ENCODE measurements at regions not wholly inside any gene's neighbourhood (a gene's known extent, or its start where the extent isn't known, plus 50 kb on each side); places are given as distances from the start of the nearest gene placed in this dataset.

- Histone ChIP-seq H3K79me2 (ENCODE audit: low read depth) (no peaks in the 10 kb centered on the region), H3K9me3 (ENCODE audit: low read depth) (no peaks in the 10 kb centered on the region), H3K4me1 (no peaks in the 10 kb centered on the region), H2AFZ (replicated peaks) (no peak overlapping the region), H3K4me3 (no peak overlapping the region), H3K36me3 (no peaks in the 10 kb centered on the region), H3K27me3 (no peaks in the 10 kb centered on the region), H4K20me1 (ENCODE audit: low read depth) (no peaks in the 10 kb centered on the region), H3F3A (ENCODE audit: low read depth) (no peaks in the 10 kb centered on the region), H3K4me2 (no peak overlapping the region), H3K27ac (no peak overlapping the region), H3K9ac (no peak overlapping the region)
- Mint-ChIP-seq H3K36me3 (no peaks in the 10 kb centered on the region), H3K9me3 (no peaks in the 10 kb centered on the region), H3K4me1 (no peaks in the 10 kb centered on the region), H3K27ac (no peak overlapping the region), H3K27me3 (ENCODE audit: insufficient read depth, low read depth) (peaks cover 2% of the 10 kb centered on the region), H3K4me3 (no peak overlapping the region)
- DNase-seq (ENCODE audit: low spot score) = no peak
- TF ChIP-seq, protein P1, sequence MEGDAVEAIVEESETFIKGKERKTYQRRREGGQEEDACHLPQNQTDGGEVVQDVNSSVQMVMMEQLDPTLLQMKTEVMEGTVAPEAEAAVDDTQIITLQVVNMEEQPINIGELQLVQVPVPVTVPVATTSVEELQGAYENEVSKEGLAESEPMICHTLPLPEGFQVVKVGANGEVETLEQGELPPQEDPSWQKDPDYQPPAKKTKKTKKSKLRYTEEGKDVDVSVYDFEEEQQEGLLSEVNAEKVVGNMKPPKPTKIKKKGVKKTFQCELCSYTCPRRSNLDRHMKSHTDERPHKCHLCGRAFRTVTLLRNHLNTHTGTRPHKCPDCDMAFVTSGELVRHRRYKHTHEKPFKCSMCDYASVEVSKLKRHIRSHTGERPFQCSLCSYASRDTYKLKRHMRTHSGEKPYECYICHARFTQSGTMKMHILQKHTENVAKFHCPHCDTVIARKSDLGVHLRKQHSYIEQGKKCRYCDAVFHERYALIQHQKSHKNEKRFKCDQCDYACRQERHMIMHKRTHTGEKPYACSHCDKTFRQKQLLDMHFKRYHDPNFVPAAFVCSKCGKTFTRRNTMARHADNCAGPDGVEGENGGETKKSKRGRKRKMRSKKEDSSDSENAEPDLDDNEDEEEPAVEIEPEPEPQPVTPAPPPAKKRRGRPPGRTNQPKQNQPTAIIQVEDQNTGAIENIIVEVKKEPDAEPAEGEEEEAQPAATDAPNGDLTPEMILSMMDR (IDR thresholded peaks at IDR 0.05) = no peak
- TF ChIP-seq EZH2phosphoT487 (IDR thresholded peaks at IDR 0.05) (no peak), EZH2 (IDR thresholded peaks at IDR 0.05) (no peak)
Measured at GRCh38 chr11:134696455-134696854, 284.4 kb upstream of the B3GAT1 start.

DNA sequence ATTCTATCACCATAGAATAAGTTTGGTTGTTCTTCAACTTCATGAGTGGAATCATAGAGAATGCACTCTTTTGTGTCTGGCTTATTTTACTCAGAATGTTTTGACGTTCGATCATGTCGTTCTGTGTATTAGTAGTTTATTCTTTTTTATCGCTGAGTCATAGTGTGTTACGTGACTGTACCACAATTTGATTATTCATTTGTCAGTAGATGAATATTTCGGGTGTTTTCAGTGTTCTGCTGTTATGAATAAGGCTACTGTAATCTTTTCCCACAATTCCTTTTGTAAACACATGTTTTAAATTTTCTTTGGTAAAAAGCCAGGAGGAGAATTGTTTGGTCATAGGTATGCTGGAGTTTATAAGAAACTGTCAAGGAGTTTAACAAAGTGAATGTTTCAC is 279.9 kb upstream of the B3GAT1 start:
- Mint-ChIP-seq H3K4me3 (no peak overlapping the region), H3K27me3 (ENCODE audit: insufficient read depth, low read depth) (no peaks in the 10 kb centered on the region), H3K4me1 (no peaks in the 10 kb centered on the region), H3K36me3 (no peaks in the 10 kb centered on the region), H3K9me3 (no peaks in the 10 kb centered on the region), H3K27ac (no peak overlapping the region)
- Histone ChIP-seq H2AFZ (replicated peaks) (no peak overlapping the region), H3F3A (ENCODE audit: low read depth) (no peaks in the 10 kb centered on the region), H4K20me1 (ENCODE audit: low read depth) (no peaks in the 10 kb centered on the region), H3K27me3 (no peaks in the 10 kb centered on the region), H3K36me3 (no peaks in the 10 kb centered on the region), H3K4me2 (no peak overlapping the region), H3K4me1 (no peaks in the 10 kb centered on the region), H3K9ac (no peak overlapping the region), H3K27ac (no peak overlapping the region), H3K4me3 (no peak overlapping the region), H3K79me2 (ENCODE audit: low read depth) (no peaks in the 10 kb centered on the region), H3K9me3 (ENCODE audit: low read depth) (no peaks in the 10 kb centered on the region)
- no peak for DNase-seq (ENCODE audit: low spot score)
- TF ChIP-seq, protein P1 (IDR thresholded peaks at IDR 0.05) = no peak
- TF ChIP-seq EZH2phosphoT487 (IDR thresholded peaks at IDR 0.05) (no peak), EZH2 (IDR thresholded peaks at IDR 0.05) (no peak)

DNA sequence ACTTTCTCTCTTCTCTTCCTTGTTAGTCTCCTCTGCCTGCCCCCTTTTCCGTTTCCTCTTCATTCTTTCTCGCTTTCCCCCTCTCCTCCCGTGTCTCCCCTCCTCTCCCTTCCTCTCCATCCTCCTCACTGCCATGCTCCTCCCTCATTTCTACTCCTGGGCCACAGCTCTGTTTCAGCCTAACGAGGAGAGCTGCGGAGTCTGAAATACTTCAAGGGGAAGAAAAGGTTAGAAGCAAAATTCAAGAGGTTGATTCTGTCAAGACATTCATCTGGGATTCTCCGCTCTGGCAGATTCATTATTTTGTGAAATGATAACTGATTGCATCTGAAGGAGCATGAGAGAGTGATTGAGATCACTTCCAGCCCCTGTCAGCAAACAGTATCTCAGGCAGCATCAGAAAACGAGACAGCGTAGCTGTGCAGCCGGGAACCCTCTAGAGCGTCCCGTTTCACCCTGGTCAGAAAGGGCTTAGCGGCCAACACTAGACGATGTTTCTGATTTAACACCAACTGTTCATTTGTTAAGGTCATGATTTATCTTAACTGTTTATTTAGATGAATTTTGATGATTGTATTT is 279.3 kb upstream of the B3GAT1 start:
- no peaks in the 10 kb centered on the region for H3K27me3 Mint-ChIP-seq (ENCODE audit: insufficient read depth, low read depth)
- no peaks in the 10 kb centered on the region for H3K36me3 ChIP-seq
- H3K4me1 Mint-ChIP-seq = no peaks in the 10 kb centered on the region
- no peaks in the 10 kb centered on the region for H3K4me1 ChIP-seq
- no peak overlapping the region for H2AFZ ChIP-seq (replicated peaks)
- H3K4me3 Mint-ChIP-seq = no peak overlapping the region
- no peaks in the 10 kb centered on the region for H3K27me3 ChIP-seq
- TF ChIP-seq EZH2phosphoT487 (IDR thresholded peaks at IDR 0.05) = no peak
- TF ChIP-seq EZH2 (IDR thresholded peaks at IDR 0.05) = no peak
- TF ChIP-seq, protein P1 (IDR thresholded peaks at IDR 0.05) = no peak
- H3F3A ChIP-seq (ENCODE audit: low read depth) = peaks cover 4% of the 10 kb centered on the region
- no peaks in the 10 kb centered on the region for H3K9me3 ChIP-seq (ENCODE audit: low read depth)
- no peak overlapping the region for H3K9ac ChIP-seq
- no peak for DNase-seq (ENCODE audit: low spot score)
- H3K27ac Mint-ChIP-seq = no peak overlapping the region
- peaks cover 5% of the 10 kb centered on the region for H4K20me1 ChIP-seq (ENCODE audit: low read depth)
- H3K4me3 ChIP-seq = no peak overlapping the region
- H3K79me2 ChIP-seq (ENCODE audit: low read depth) = no peaks in the 10 kb centered on the region
- no peak overlapping the region for H3K4me2 ChIP-seq
- H3K27ac ChIP-seq = no peak overlapping the region
- H3K9me3 Mint-ChIP-seq = no peaks in the 10 kb centered on the region
- no peaks in the 10 kb centered on the region for H3K36me3 Mint-ChIP-seq
